GM19468 (cell line): ENCODE measurements at regions not wholly inside any gene's neighbourhood (a gene's known extent, or its start where the extent isn't known, plus 50 kb on each side); places are given as distances from the start of the nearest gene placed in this dataset.

Source experiments
- ATAC-seq: cut with Tn5 transposase; IDR thresholded peaks from one replicate; pipeline ENCODE4 v1.9.1; 2021; ENCODE audit warnings: mild to moderate bottlenecking, moderate library complexity, moderate number of reproducible peaks; ENCODE audit not compliant: unreplicated experiment; ENCODE audit errors: extremely low read depth

DNA sequence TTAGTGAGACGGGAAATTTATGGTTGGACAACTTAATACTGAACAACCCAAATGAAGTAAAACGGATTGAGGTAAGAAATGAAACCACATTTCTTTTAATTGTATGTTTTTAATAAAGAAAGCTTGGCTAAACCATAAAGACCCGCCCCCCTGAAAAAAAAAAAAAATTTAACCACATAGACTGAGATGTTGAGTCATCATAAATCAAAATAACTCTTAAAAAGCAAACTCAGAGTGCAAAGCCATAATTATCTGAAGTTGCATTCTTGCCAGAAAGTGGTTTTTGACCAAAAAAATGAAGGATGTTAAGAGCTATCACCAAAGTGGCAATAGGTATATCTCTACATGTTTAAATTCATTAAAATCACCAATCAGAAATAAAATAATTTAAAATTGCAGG is 101.8 kb upstream of the COL21A1 start:
- no peak for ATAC-seq

DNA sequence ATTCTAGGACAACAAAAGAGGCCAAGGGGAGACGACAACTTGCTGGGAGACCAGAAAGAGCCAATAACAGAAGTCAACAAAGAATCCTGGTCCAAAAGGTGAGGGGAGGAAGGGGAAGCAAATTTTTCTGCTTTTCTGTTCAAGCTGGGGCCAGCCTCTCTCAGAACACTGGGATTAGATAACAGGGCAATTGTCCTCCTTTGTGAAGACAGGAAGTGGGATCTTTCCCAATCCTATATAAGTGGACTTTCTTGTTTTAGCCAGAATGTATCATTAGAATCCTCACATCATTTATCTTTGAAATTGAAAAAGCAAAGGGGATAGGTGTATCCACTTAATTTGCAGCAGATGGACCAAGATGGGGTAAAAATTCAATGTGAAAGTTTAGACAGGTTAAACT is 101.2 kb upstream of the COL21A1 start:
- ATAC-seq: no peak

DNA sequence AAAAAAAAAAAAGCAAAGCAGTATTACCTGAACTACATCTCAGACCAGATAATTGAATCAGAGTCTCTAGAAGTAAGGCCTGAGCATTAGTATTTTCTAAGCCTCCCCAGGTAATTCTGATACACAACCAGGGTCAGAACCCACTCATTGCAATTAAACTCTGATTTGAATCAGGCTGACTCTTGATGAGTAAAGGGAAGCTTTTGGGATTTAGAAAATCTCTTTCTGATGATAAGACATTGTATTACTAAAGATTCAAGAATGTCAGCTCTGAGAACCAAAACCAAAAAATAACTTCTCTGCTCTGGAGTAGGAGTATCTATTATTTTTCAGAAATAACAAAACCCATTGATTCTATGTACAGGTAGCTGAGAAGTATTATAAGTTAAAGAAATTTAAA is 100.1 kb upstream of the COL21A1 start:
- ATAC-seq: no peak

DNA sequence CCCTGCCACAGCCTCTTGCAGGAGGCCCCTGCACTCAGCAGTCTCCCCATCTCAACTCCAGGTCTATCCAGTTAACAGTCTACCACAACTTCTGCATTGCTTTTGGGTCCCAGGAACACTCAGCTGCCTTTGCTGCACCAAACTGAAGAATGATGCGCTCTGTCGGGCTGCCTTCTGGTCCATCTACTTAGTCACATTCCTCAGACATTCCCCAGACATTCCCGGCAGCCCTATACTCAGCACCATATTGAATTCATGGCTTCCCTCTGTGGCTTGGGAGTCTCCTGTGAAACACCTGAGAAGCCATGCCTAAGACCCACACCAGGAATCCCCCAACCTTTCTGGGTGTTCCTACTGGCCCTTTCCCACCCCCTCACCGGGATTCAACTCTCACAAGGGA is 99.6 kb upstream of the COL21A1 start:
- ATAC-seq: no peak

DNA sequence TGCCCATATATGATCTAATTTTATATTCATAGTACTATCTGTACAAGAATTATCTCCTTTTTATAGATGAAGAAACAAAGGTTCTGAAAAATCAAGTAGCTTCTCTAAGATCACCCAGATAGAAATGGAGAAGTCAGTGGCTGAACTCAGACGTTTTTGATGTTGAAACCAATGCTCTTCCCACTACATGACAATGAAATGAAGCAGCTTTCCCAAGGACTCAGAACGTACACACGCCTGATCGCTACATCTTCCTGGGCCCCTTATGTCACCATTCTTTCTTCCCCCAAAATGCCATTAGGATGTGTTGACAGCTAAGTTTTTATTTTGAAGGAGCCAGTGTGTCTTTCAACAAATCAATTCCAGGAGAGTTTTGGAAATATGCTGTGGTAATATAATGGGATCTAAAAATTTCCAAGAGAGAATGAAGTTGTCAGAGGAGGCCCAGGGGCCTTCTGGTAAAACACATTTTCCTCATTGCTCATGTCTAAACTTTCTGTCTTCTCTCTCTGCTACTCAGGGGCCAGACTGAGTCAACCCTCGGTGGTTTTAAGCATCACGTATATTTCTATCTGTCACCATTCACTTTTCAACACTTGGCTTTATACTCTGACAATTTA is 98.1 kb upstream of the COL21A1 start:
- ATAC-seq: no peak

DNA sequence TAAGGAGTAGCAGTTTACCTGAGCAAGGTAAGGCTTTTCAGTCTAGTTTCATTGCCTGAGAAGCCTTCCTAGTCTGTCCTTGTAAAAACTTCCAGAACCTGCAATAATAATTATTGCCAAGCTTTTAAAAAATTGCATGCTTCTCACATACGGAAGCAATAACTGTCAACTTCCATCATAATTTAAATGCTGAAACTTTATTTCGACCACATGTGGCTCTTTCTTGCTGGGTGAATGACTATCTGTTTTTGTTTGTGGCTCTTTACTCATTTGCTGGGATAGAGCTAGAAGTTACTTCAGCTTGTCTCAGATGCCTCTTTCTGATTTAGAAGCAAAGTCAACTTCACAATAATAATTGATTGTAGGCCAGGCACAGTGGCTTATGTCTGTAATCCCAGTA is 95.9 kb upstream of the COL21A1 start:
- ATAC-seq: no peak

DNA sequence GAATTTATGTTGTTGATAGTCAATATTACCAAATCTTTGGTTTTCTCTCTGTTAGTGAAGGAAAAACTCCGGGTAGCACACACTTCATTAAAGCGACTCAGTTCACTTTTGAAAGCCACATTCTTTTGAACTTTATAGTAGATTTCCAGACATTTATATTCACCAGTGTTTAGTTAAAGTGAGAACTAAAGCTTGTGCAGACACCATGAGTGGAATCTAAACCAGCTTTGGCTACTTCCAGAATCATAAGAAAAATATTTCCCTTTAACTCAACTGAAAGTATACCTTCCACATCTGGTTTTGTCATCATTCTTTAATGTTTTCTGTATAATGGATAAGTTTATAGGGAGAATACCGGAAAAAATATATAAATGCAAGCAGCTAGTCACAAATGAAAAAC is 92.1 kb upstream of the COL21A1 start:
- ATAC-seq: no peak

DNA sequence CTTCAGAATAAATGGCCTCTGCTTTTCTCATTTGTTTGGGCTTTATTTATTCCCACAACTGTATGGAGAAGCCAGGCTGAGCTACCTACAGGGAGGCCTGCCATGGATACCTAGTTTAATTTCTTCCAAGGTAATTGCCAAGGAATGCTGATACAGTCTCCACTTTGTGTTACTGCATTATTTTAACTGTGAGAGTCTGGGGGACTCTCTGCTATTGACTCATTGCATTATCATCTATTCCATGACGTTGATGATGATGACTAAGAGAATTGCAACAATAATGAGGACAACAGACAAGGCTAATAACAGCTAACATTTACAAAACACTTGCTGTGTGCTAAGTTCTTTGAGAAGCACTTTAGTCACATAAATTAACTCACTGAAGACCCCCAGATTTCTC is 88.3 kb upstream of the COL21A1 start:
- no peak for ATAC-seq

DNA sequence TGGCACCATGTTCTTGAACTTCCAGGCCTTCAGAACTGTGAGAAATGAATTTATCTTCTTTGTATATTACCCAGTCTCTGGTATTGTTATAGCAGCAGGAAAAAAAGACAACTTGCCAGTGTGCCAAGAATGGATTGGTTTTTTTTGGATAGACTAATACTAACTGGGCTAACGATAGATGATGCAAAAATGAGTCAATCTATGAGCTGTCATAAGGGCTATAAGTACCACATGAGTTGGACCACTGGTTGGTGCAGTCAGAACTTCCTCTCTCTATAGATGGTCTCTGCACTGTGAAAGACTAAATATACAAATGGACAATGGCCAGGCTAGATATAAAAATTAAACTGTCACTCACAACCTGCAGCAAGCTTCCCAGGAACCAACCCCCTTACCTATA is 87.6 kb upstream of the COL21A1 start:
- no peak for ATAC-seq

DNA sequence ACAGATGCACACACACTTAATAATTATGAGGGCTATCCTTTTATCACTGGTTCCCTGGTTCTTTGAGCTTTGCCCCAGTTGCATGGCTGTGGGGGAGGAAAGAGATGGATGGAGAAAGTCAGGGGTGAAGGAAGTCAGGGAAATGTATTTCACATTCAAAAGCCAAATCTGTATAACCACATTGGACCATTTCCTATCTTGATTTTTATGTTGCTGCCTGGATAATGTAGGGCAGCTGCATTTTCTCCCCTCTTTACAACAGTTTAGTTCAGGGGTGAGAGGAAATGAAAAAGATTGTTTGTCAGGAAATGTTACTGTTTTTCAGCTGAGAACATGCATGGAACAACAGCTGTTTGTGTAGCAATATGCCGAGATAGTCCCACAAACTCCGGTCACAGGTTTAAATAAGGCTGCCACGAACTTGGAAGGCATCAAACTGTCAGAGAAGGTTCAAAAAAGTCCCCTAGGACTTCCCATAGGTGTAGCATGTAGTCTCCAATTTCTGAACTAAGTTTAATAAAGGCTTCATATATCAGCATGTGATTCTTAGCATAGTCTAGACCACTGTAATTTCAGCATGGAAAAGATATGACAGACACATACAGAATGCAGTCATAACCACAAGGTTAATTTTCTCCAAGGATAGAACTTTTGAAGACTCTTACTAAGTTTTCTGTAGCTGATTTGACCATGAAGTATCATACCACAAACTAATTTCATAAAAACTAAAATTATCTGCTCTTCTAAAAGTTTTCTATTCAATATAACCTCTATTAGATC is 82.1 kb upstream of the COL21A1 start:
- no peak for ATAC-seq

DNA sequence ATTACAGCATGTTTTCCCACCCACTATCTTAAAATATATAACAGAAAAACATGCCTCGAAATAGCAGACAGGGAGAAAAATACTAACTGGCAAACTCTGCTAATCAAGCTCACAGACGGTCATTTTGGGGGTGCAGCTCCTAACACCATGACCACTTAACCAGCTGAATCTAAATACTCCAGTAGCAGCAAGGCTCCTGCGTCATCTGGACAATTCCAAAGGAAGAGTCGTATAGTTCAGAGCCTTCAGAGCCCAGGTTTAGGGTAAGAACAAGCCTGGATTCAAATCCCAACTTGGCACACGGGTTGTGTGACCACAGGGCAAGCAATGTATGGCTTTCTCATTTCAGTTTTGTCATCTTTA is 81.3 kb upstream of the COL21A1 start:
- ATAC-seq: no peak

DNA sequence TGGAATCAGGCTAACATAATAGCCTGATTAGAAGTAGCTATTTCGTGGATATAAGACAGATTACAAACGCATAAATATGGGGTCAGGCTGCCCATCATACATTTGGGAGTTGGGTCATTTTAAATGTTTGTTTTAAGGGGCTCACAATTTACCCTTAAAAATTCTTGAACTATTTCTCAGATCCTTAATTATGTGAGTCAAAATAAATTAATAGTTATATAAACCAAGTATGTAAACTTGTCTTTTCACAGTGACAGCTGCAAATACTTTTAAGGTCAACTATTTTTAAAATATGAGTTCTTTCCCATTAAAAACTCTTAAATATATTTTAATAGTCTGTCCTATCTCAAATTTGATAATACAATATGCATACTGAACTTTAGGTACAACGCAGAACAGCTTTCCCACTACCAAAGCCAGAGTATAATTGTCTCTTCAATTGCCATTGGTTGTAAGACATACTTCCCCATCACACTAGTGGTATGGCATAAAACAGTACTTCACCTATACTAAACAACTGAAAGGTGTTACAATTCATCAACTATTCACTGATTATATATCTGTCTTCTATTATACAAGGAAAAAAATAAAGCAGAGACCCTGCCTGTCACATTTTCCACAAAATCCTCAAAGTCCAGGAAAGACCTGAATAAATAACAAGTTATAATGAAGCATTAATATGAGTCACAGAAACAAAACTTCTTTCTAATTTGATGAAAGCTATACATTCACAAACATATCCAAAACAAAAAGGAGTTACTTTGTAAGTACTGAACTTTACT is 80.8 kb upstream of the COL21A1 start:
- no peak for ATAC-seq

DNA sequence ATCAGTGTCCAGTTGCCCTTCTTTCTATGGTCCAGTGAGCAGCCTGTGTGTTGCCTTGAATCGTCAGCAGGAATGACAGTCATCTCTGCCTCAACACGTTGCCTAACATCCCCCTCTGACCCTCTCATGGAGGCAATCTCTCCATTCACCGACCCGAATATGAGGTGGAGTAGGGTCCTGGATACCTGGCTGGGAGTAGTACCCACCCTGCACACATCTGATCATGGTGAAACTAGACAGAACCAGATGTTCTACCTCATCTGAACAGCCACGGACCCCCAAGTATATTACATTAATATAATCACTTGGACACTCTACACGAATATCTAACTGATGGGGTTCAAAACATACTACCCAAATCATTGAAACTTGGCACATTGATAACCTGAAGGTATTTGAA is 77.0 kb upstream of the COL21A1 start:
- no peak for ATAC-seq

DNA sequence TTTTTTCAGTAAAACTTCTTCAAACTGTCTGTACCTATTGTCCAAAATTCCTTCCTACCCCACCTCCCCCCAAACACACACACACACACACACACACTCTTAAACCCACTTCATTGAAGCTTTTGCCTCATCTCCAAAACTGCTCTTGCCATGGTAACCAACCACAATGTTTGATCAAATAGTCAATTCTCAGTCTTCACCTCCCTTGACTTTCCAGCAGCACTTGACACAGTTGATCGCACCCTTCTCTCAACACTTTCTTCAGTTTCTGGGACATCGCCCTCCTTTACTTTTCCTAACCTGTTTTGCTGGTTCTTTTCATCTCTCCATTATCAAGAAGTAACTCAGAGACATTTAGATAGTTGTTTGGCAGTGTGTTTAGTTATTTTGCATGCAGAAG is 71.5 kb upstream of the COL21A1 start:
- ATAC-seq: no peak

DNA sequence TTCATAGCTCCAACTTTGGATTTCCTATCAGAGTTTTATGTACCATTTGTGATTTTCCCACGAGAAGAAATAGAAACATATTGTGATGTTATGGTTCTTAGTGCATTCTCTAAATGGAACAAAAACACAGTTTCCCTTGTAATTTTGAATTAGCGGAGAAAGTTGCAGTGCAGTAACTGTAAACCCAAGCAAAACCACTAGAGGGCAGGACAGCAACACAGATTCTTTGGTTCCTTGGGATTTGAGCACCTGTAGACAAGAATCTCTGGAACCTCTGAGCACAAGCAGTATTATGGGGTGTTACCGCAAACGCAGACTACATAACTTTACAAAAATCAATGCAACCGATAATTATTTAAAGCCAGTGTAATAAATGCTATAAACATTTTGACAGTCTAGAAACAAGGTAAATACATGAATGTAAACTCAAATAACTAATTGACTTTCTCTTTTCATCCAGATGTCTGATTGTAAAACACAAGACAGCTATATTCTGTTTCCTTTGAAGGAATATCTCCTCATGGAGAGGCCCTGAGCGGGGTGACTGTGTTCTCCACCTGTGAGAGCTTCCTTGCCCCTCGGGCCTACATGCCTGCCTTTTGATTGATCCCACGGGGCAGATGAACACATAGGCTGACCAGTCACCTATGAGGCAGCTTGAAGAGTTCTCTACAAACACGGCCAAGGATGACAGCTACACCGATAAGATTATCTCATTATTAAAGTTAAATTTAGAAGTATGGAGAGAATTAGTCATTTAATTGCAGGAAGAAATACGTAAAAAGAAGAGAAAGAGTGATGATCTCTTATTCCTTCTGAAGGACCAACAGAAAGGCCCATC is 67.5 kb upstream of the COL21A1 start:
- ATAC-seq: no peak

DNA sequence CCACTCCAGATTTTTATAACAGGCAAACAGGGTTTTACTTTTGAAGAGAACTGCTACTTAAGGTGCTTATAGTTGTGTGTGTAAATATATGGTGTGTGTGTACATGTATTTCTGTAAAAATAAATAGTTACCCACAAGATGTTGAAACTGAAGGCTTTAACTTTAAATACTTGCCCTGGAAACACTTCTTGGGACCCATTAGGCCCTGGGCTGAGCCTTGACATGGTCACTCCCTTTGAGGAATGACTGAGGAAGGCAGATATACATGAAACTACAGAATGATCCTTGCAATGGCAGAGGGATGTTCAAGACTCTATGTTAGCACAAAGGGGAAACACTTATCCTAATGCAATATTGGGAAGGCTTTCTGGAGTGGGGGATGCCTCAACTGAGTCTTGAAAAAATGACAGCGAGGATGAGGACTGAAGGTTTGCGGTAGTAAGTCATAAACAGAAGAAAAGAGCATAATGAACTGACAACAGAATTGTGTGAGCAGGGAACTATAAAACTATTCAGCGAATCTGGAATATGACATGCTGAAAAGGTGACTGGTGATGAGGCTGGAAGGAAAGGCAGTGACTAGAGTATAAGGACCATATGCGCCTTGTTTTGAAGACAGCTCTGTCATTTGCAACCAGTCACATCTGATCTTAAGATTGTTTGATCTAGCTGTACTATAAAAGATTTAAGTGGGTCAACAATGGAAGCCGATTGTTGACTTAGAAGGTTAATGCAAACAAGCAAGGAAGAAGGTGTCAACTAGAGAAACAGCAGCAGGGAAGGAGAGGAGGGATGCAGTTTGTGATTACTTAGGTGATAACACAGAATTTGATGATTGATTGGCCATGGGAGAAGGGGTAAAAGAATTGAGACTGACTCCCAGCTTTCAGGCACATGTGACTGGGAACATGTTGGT is 64.4 kb upstream of the COL21A1 start:
- ATAC-seq: no peak

DNA sequence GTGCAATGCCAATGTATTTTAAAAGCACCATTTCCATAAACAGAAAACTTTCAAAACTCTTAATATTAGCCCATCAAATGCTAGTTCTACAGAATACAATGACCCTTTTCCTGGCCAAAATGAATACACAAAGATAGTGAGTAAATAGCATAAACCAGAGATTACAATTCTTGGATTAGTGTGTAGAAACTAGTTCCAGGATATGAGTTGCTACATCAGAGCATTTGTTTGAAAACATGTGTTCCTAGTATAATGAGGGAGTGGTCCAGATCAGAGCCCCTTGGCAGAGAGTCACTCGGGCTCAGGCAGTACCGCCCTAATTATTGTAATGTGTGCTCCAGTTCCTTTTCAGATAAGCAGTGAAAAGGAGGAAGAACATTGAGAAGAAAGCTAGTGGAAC is 63.7 kb upstream of the COL21A1 start:
- ATAC-seq: no peak

DNA sequence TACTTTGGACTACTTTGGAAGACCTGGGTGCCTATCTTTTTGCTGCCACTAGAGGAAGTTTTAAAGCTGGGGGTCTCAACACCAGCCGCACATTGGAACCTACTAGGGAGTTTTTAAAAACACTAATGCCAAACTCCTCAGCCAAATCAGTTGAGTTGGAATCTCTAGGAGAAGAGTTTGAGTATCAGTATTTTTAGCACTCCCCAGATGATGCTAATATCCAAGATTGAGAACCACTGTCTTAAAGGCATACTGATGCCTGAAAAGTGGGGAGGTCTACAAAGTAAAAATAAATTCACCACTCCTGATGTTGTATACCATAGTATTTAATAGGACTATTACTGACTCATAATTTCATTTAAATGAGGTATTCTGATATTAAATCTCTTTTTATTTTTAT is 62.9 kb upstream of the COL21A1 start:
- no peak for ATAC-seq

DNA sequence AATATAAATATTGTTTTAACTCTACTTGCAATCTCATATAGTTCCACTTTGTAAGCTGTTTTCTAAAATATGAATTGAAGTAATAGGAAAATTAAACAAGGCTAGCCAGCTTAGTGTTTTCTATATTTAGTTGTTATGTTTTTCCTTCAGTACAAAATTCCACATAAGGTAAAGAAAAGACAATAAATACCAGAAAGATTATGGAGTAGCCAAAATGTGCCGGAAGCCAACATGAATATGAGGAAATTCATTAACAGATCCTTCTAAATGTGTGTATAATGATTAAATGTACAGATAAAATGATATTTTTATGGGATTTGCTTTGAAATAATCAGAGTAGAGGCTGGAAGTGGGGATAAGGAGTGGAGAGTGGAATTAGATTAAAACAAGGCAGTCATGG is 52.5 kb upstream of the COL21A1 start:
- no peak for ATAC-seq
